ENCODE measurements at regions not wholly inside any gene's neighbourhood (a gene's known extent, or its start where the extent isn't known, plus 50 kb on each side); places are given as distances from the start of the nearest gene placed in this dataset.

GRCh38 chr2:39512434-39512935, 75.4 kb upstream of the MAP4K3 start:
- Histone ChIP-seq H3K4me3 (ENCODE audit: low read depth, low read length) (no peak overlapping the region), H3K27me3 (ENCODE audit: control insufficient read depth, insufficient read depth, low read length) (no peaks in the 10 kb centered on the region), H3K9me3 (ENCODE audit: control insufficient read depth, insufficient read depth, low read length) (no peaks in the 10 kb centered on the region), H3K27ac (ENCODE audit: low read depth, low read length) (peak overlapping the region; percentile 3)
- no peak for TF ChIP-seq CTCF (IDR thresholded peaks at IDR 0.05; ENCODE audit: low read depth, low read length)
- DNase-seq (ENCODE audit: low read depth, low spot score), result no peak
- ChIA-PET CTCF (interaction anchor here (0.8 to 2.1 kb wide), 6 partner anchors 12 to 184 kb away, joined by 3 to 10 read pairs (median 5); no protein-coding TSS in a partner anchor), POLR2A (interaction anchor here (1.0 to 1.4 kb wide), 2 partner anchors 26 to 184 kb away, joined by 3 to 5 read pairs; no protein-coding TSS in a partner anchor)

GRCh38 chr2:39512941-39513340, 75.9 kb upstream of the MAP4K3 start:
- DNase-seq (ENCODE audit: low read depth, low spot score), result no peak
- no peaks in the 10 kb centered on the region for H3K9me3 ChIP-seq (ENCODE audit: control insufficient read depth, insufficient read depth, low read length)
- no peaks in the 10 kb centered on the region for H3K27me3 ChIP-seq (ENCODE audit: control insufficient read depth, insufficient read depth, low read length)
- H3K4me3 ChIP-seq (ENCODE audit: low read depth, low read length), result no peak overlapping the region
- ChIA-PET CTCF (interaction anchor here (0.7 to 2.1 kb wide), 8 partner anchors 10 to 217 kb away, joined by 3 to 10 read pairs (median 4); no protein-coding TSS in a partner anchor), POLR2A (interaction anchor here (1.0 to 1.4 kb wide), 2 partner anchors 26 to 183 kb away, joined by 3 to 5 read pairs; no protein-coding TSS in a partner anchor)
- TF ChIP-seq CTCF (IDR thresholded peaks at IDR 0.05; ENCODE audit: low read depth, low read length), result no peak
- H3K27ac ChIP-seq (ENCODE audit: low read depth, low read length), result peak overlapping the region; percentile 54

GRCh38 chr2:39513641-39514094, 76.6 kb upstream of the MAP4K3 start:
- Histone ChIP-seq H3K27me3 (ENCODE audit: control insufficient read depth, insufficient read depth, low read length) (no peaks in the 10 kb centered on the region), H3K27ac (ENCODE audit: low read depth, low read length) (peak overlapping the region; percentile 54), H3K9me3 (ENCODE audit: control insufficient read depth, insufficient read depth, low read length) (no peaks in the 10 kb centered on the region), H3K4me3 (ENCODE audit: low read depth, low read length) (no peak overlapping the region)
- POLR2A ChIA-PET, result interaction anchor here (1.0 to 1.4 kb wide), 2 partner anchors 27 to 183 kb away, joined by 3 to 5 read pairs; no protein-coding TSS in a partner anchor
- CTCF ChIA-PET, result interaction anchor here (0.7 to 2.1 kb wide), 5 partner anchors 9 to 216 kb away, joined by 3 to 10 read pairs (median 6); no protein-coding TSS in a partner anchor
- TF ChIP-seq CTCF (IDR thresholded peaks at IDR 0.05; ENCODE audit: low read depth, low read length), result peak; percentile 78
- DNase-seq (ENCODE audit: low read depth, low spot score), result peak; percentile 85

GRCh38 chr2:39514825-39515224, 77.7 kb upstream of the MAP4K3 start:
- POLR2A ChIA-PET, result no interaction called here
- Histone ChIP-seq H3K27me3 (ENCODE audit: control insufficient read depth, insufficient read depth, low read length) (no peaks in the 10 kb centered on the region), H3K27ac (ENCODE audit: low read depth, low read length) (no peak overlapping the region), H3K4me3 (ENCODE audit: low read depth, low read length) (no peak overlapping the region), H3K9me3 (ENCODE audit: control insufficient read depth, insufficient read depth, low read length) (no peaks in the 10 kb centered on the region)
- TF ChIP-seq CTCF (IDR thresholded peaks at IDR 0.05; ENCODE audit: low read depth, low read length), result no peak
- CTCF ChIA-PET, result interaction anchor here (2.1 to 4.3 kb wide), 2 partner anchors 135 to 182 kb away, joined by 10 to 28 read pairs; no protein-coding TSS in a partner anchor
- no peak for DNase-seq (ENCODE audit: low read depth, low spot score)

GRCh38 chr2:39515273-39515896, 78.3 kb upstream of the MAP4K3 start:
- no peaks in the 10 kb centered on the region for H3K9me3 ChIP-seq (ENCODE audit: control insufficient read depth, insufficient read depth, low read length)
- POLR2A ChIA-PET, result interaction anchor here (0.5 kb wide), 1 partner anchor 236 kb away, joined by 6 read pairs; no protein-coding TSS in a partner anchor
- no peak for DNase-seq (ENCODE audit: low read depth, low spot score)
- H3K27ac ChIP-seq (ENCODE audit: low read depth, low read length), result no peak overlapping the region
- TF ChIP-seq CTCF (IDR thresholded peaks at IDR 0.05; ENCODE audit: low read depth, low read length), result no peak
- H3K27me3 ChIP-seq (ENCODE audit: control insufficient read depth, insufficient read depth, low read length), result no peaks in the 10 kb centered on the region
- CTCF ChIA-PET, result interaction anchor here (0.9 to 4.3 kb wide), 2 partner anchors 182 to 215 kb away, joined by 3 to 28 read pairs; no protein-coding TSS in a partner anchor
- H3K4me3 ChIP-seq (ENCODE audit: low read depth, low read length), result no peak overlapping the region

Measured in AG04450 (cell line).